Endothelial cell of umbilical vein (primary cell): ENCODE measurements at regions not wholly inside any gene's neighbourhood (a gene's known extent, or its start where the extent isn't known, plus 50 kb on each side); places are given as distances from the start of the nearest gene placed in this dataset.

ENCODE experiments used
- BruUV-seq: library from RNA; stranded (reverse); fragments of 400-500 nt; replicated peaks from 2 replicates; lab custom pipeline; 2021; lab: Mats Ljungman, UMichigan
- CTCF ChIA-PET: fragments of 300-600, 350-600 bp; sonication (Branson Sonifier 250); formaldehyde crosslinking; loops from one replicate; lab custom pipeline; 2021; ENCODE audit warnings: antibody characterized with exemption, inconsistent platforms; lab: Charles Lee
- POLR2A ChIA-PET: fragments of 300-600, 350-600 bp; sonication (Branson Sonifier 250); formaldehyde crosslinking; loops from one replicate; lab custom pipeline; 2021; ENCODE audit warnings: antibody characterized with exemption, inconsistent platforms; lab: Charles Lee
- DNase-seq: peaks from one replicate; pipeline ENCODE4 v3.0.0-alpha.2; 2011; ENCODE audit warnings: low read depth, low spot score
- FAIRE-seq: peaks from 2 replicates; lab custom pipeline; 2011; peaks lifted over from hg19 to GRCh38; lab: Jason Lieb, UNC
- H2AFZ ChIP-seq: 2 replicates; pipeline ENCODE4 v1.6.0; 2012; ENCODE audit warnings: low read depth, low read length, control low read depth, inconsistent platforms
- H3K27ac ChIP-seq: 2 replicates; pipeline ENCODE4 v1.5.1; 2011; ENCODE audit warnings: low read depth, mild to moderate bottlenecking, control low read depth, low read length, moderate library complexity; ENCODE audit not compliant: insufficient read depth
- H3K27me3 ChIP-seq, 2 experiments: 2 replicates each; pipeline versions ENCODE4 v1.6.0 to v1.6.1; 2011; ENCODE audit warnings: low read length in 2 of 2, mixed read lengths in 1 of 2; ENCODE audit not compliant: control insufficient read depth in 2 of 2, insufficient read depth in 2 of 2
- H3K36me3 ChIP-seq, 2 experiments: 2 replicates in 1 of 2; 3 replicates in 1 of 2; pipeline ENCODE4 v1.5.1; 2011; ENCODE audit warnings: low read length in 2 of 2, mild to moderate bottlenecking in 1 of 2, moderate library complexity in 1 of 2; ENCODE audit not compliant: control insufficient read depth in 2 of 2, insufficient read depth in 2 of 2; ENCODE audit errors: extremely low read depth in 1 of 2
- H3K4me1 ChIP-seq: 3 replicates; pipeline ENCODE4 v1.5.1; 2011; ENCODE audit warnings: mild to moderate bottlenecking, low read length; ENCODE audit not compliant: control insufficient read depth, insufficient read depth; ENCODE audit errors: extremely low read depth
- H3K4me2 ChIP-seq: 2 replicates; pipeline ENCODE4 v1.6.1; 2011; ENCODE audit warnings: low read length, control low read depth, mixed read lengths; ENCODE audit not compliant: insufficient read depth
- H3K4me3 ChIP-seq, 3 experiments: fragments of 200-600 bp in 1 of 3; sonication (generic), shearing (Covaris generic) in 1 of 3; replicated peaks in 1 of 3; 2 replicates each; pipeline ENCODE4 v1.5.1; 2011 to 2016; ENCODE audit warnings: control low read depth in 3 of 3, low read length in 3 of 3, mild to moderate bottlenecking in 2 of 3, inconsistent platforms in 1 of 3, low read depth in 1 of 3, moderate library complexity in 1 of 3; ENCODE audit not compliant: insufficient read depth in 1 of 3
- H3K79me2 ChIP-seq: 2 replicates; pipeline ENCODE4 v1.6.0; 2012; ENCODE audit warnings: low read length, inconsistent platforms; ENCODE audit not compliant: control insufficient read depth, insufficient read depth
- H3K9ac ChIP-seq: replicated peaks from 2 replicates; pipeline ENCODE3; 2011; ENCODE audit warnings: low read length, control low read depth; ENCODE audit not compliant: insufficient read depth; ENCODE audit errors: extremely low read depth
- H3K9me1 ChIP-seq: replicated peaks from 3 replicates; pipeline ENCODE4 v1.6.0; 2011; ENCODE audit warnings: mild to moderate bottlenecking, low read length; ENCODE audit not compliant: control insufficient read depth, insufficient read depth; ENCODE audit errors: extremely low read depth
- H3K9me3 ChIP-seq: replicated peaks from 2 replicates; pipeline ENCODE4 v1.5.1; 2012; ENCODE audit warnings: low read length, inconsistent platforms; ENCODE audit not compliant: control insufficient read depth, insufficient read depth
- H4K20me1 ChIP-seq: replicated peaks from 2 replicates; pipeline ENCODE3; 2011; ENCODE audit warnings: mild to moderate bottlenecking, low read length; ENCODE audit not compliant: control insufficient read depth, insufficient read depth; ENCODE audit errors: extremely low read depth
- GATA2 ChIP-seq: IDR thresholded peaks from 2 replicates; pipeline ENCODE4 v1.7.0; 2011; ENCODE audit warnings: low read depth, mild to moderate bottlenecking, moderate library complexity, mixed read lengths, low read length; ENCODE audit not compliant: insufficient read length, insufficient read depth
- MYC ChIP-seq: IDR thresholded peaks from one replicate; pipeline ENCODE4 v1.6.1; 2011; ENCODE audit warnings: mild to moderate bottlenecking, low read depth, low read length
- POLR2AphosphoS5 ChIP-seq: IDR thresholded peaks from 2 replicates; pipeline ENCODE4 v1.6.1; 2012; ENCODE audit warnings: low read depth, mild to moderate bottlenecking, control low read depth, low read length, moderate library complexity; ENCODE audit not compliant: insufficient read depth
- dilution Hi-C: fragments of 300-500 bp; cut with MboI; formaldehyde crosslinking; loops from one replicate; pipeline ENCODE4 v1.15.0; 2019; ENCODE audit warnings: low sequenced_read_pairs; ENCODE audit not compliant: extremely low pct_ligation_motif_present
- intact Hi-C: fragments of 100-400 bp; cut with micrococcal nuclease; formaldehyde crosslinking; loops from one replicate; pipeline ENCODE4 v1.10.0; 2022

- Histone ChIP-seq H3K4me3 (no peak overlapping the region), H2AFZ (no peak overlapping the region), H3K9me3 (no peaks in the 10 kb centered on the region), H3K9ac (no peak overlapping the region), H4K20me1 (no peaks in the 10 kb centered on the region), H3K4me1 (no peaks in the 10 kb centered on the region), H3K36me3 (no peaks in the 10 kb centered on the region), H3K9me1 (no peaks in the 10 kb centered on the region), H3K27me3 (no peaks in the 10 kb centered on the region), H3K79me2 (no peaks in the 10 kb centered on the region), H3K4me2 (no peak overlapping the region), H3K27ac (no peak overlapping the region)
- TF ChIP-seq POLR2AphosphoS5, result no peak
- CTCF ChIA-PET, result no interaction called here
- FAIRE-seq (no peak), DNase-seq (no peak)
- POLR2A ChIA-PET, result interaction anchor here (0.6 kb wide), 1 partner anchor 157 kb away, joined by 3 read pairs; no protein-coding TSS in a partner anchor
- BruUV-seq, result no TSS peak
- dilution Hi-C loops (no loop called here), intact Hi-C loops (no loop called here)
Measured at GRCh38 chr17:77763575-77763974, 194.9 kb upstream of the TNRC6C start.

GRCh38 chr17:77765292-77765691 is 193.2 kb upstream of the TNRC6C start:
- Histone ChIP-seq H3K4me1 (no peaks in the 10 kb centered on the region), H3K79me2 (no peaks in the 10 kb centered on the region), H3K9ac (no peak overlapping the region), H3K36me3 (no peaks in the 10 kb centered on the region), H3K27me3 (no peaks in the 10 kb centered on the region), H4K20me1 (no peaks in the 10 kb centered on the region), H3K9me3 (no peaks in the 10 kb centered on the region), H3K27ac (no peak overlapping the region), H3K9me1 (no peaks in the 10 kb centered on the region), H2AFZ (no peak overlapping the region), H3K4me3 (no peak overlapping the region), H3K4me2 (no peak overlapping the region)
- no TSS peak for BruUV-seq
- FAIRE-seq (no peak), DNase-seq (no peak)
- intact Hi-C loops (no loop called here), dilution Hi-C loops (no loop called here)
- no peak for TF ChIP-seq GATA2
- TF ChIP-seq MYC, result no peak
- no peak for TF ChIP-seq POLR2AphosphoS5
- CTCF ChIA-PET, result no interaction called here
- POLR2A ChIA-PET, result no interaction called here
